A673 (cell line): ENCODE measurements at regions not wholly inside any gene's neighbourhood (a gene's known extent, or its start where the extent isn't known, plus 50 kb on each side); places are given as distances from the start of the nearest gene placed in this dataset.

Experiments
- BruUV-seq: library from RNA; stranded (reverse); fragments of 400-500 nt; replicated peaks from 2 replicates; lab custom pipeline; 2021; lab: Mats Ljungman, UMichigan
- CTCF ChIA-PET: fragments of 300-600 bp; sonication (Branson Sonifier 250); formaldehyde crosslinking; loops from one replicate; lab custom pipeline; 2022; ENCODE audit warnings: antibody characterized with exemption; lab: Charles Lee
- POLR2A ChIA-PET: fragments of 300-600 bp; sonication (Branson Sonifier 250); formaldehyde crosslinking; loops from one replicate; lab custom pipeline; 2022; ENCODE audit warnings: antibody characterized with exemption; ENCODE audit not compliant: low non-redundant PET; lab: Charles Lee
- DNase-seq: peaks from one replicate; pipeline ENCODE4 v3.0.0-alpha.2; 2015; ENCODE audit warnings: low spot score
- H3K27ac ChIP-seq: fragments of 200-600 bp; sonication (generic); 2 replicates; pipeline ENCODE4 v1.5.1; 2016; ENCODE audit warnings: mixed run types, low read depth, mild to moderate bottlenecking, mixed read lengths, antibody characterized with exemption, low read length; ENCODE audit not compliant: poor library complexity, severe bottlenecking
- H3K27me3 ChIP-seq: fragments of 200-600 bp; sonication (generic); replicated peaks from 2 replicates; pipeline ENCODE4 v1.6.1; 2017; ENCODE audit warnings: mixed run types, low read depth, mild to moderate bottlenecking, mixed read lengths, antibody characterized with exemption, low read length; ENCODE audit not compliant: insufficient read depth, poor library complexity
- H3K36me3 ChIP-seq: fragments of 200-600 bp; sonication (generic); 2 replicates; pipeline ENCODE4 v1.6.1; 2016; ENCODE audit warnings: mixed run types, mild to moderate bottlenecking, mixed read lengths, antibody characterized with exemption, low read length; ENCODE audit not compliant: insufficient read depth, poor library complexity, severe bottlenecking
- H3K4me1 ChIP-seq: fragments of 200-600 bp; sonication (generic); 2 replicates; pipeline ENCODE4 v1.6.1; 2017; ENCODE audit warnings: mixed run types, mild to moderate bottlenecking, mixed read lengths, antibody characterized with exemption, low read length; ENCODE audit not compliant: insufficient read depth, poor library complexity, severe bottlenecking
- H3K4me3 ChIP-seq: fragments of 200-600 bp; sonication (generic); 2 replicates; pipeline ENCODE4 v1.5.1; 2016; ENCODE audit warnings: low read depth, mixed run types, mild to moderate bottlenecking, mixed read lengths, low read length; ENCODE audit not compliant: poor library complexity, severe bottlenecking
- H3K9me3 ChIP-seq: fragments of 200-600 bp; sonication (generic); 2 replicates; pipeline ENCODE4 v1.6.1; 2016; ENCODE audit warnings: mixed run types, low read depth, mild to moderate bottlenecking, mixed read lengths, antibody characterized with exemption, low read length; ENCODE audit not compliant: poor library complexity, severe bottlenecking
- CTCF ChIP-seq: fragments of 300-800, 200-600 bp; sonication (generic); conservative IDR thresholded peaks from 2 replicates; pipeline ENCODE4 v1.5.1; 2017; ENCODE audit warnings: low read depth, mild to moderate bottlenecking, antibody characterized with exemption, low read length, moderate library complexity, mixed read lengths
- EZH2 ChIP-seq: fragments of 200-600 bp; sonication (generic); IDR thresholded peaks from 2 replicates; pipeline ENCODE4 v1.6.1; 2017; ENCODE audit warnings: borderline replicate concordance, low read depth, mild to moderate bottlenecking, mixed read lengths, antibody characterized with exemption, low read length; ENCODE audit not compliant: poor library complexity, severe bottlenecking
- intact Hi-C: fragments of 100-400 bp; cut with micrococcal nuclease; formaldehyde crosslinking; loops from one replicate; pipeline ENCODE4 v1.10.0; 2022; ENCODE audit not compliant: unreplicated experiment

GRCh38 chr6:22145823-22146677, 150.8 kb downstream of the PRL start:
- Histone ChIP-seq H3K9me3 (no peaks in the 10 kb centered on the region), H3K27me3 (no peaks in the 10 kb centered on the region), H3K27ac (no peak overlapping the region), H3K4me3 (no peak overlapping the region), H3K36me3 (no peaks in the 10 kb centered on the region), H3K4me1 (peaks cover 22% of the 10 kb centered on the region)
- intact Hi-C loops = no loop called here
- ChIA-PET CTCF (no interaction called here), POLR2A (no interaction called here)
- no peak for TF ChIP-seq EZH2
- TF ChIP-seq CTCF = peak; percentile 42; the same call in 1 of the 2 replicates
- DNase-seq = peak; percentile 39
- BruUV-seq = no TSS peak

GRCh38 chr6:22146678-22146930, 150.2 kb downstream of the PRL start:
- Histone ChIP-seq H3K36me3 (no peaks in the 10 kb centered on the region), H3K4me1 (peaks cover 22% of the 10 kb centered on the region), H3K9me3 (no peaks in the 10 kb centered on the region), H3K27ac (no peak overlapping the region), H3K27me3 (no peaks in the 10 kb centered on the region), H3K4me3 (no peak overlapping the region)
- intact Hi-C loops = no loop called here
- ChIA-PET CTCF (no interaction called here), POLR2A (no interaction called here)
- no peak for TF ChIP-seq EZH2
- no peak for TF ChIP-seq CTCF
- BruUV-seq = no TSS peak
- no peak for DNase-seq

- no peaks in the 10 kb centered on the region for H3K36me3 ChIP-seq
- no peaks in the 10 kb centered on the region for H3K27me3 ChIP-seq
- BruUV-seq = no TSS peak
- ChIA-PET CTCF (no interaction called here), POLR2A (interaction anchor here (0.6 kb wide), 2 partner anchors 186 to 1260 kb away, joined by 3 read pairs; no protein-coding TSS in a partner anchor)
- DNase-seq = no peak
- no peak overlapping the region for H3K4me3 ChIP-seq
- TF ChIP-seq EZH2 = no peak
- TF ChIP-seq CTCF = no peak
- intact Hi-C loops = no loop called here
- H3K9me3 ChIP-seq = no peaks in the 10 kb centered on the region
- H3K27ac ChIP-seq = no peak overlapping the region
- peaks cover 22% of the 10 kb centered on the region for H3K4me1 ChIP-seq
Observed at GRCh38 chr6:22146931-22147701, 149.7 kb downstream of the PRL start.
